ENCODE measurements at regions not wholly inside any gene's neighbourhood (a gene's known extent, or its start where the extent isn't known, plus 50 kb on each side); places are given as distances from the start of the nearest gene placed in this dataset.
"Not testable (repeated sequence)": the region's sequence is repeated elsewhere in the genome, so short reads cannot be mapped to it uniquely, and the experiment has no call there.

DNA sequence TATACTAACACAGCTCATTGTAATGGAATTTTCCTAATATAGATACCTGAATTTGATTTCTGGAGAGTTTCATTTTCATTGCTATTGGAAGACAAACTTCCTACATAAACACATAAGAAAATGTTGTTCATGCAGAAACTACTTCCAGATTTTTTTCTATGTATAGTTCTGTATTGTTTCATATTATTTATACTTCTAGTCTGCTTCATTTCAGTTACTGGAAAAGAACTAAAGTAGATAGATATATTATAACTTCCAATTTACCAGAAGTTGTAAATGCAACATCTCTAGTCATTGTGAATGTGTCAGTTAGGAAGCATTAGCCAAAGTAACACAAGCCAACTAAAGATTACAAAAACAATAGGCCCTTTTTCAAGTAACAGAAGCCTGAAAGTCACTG lies 147.3 kb upstream of the ZNF385D start:
- no peak for DNase-seq

DNA sequence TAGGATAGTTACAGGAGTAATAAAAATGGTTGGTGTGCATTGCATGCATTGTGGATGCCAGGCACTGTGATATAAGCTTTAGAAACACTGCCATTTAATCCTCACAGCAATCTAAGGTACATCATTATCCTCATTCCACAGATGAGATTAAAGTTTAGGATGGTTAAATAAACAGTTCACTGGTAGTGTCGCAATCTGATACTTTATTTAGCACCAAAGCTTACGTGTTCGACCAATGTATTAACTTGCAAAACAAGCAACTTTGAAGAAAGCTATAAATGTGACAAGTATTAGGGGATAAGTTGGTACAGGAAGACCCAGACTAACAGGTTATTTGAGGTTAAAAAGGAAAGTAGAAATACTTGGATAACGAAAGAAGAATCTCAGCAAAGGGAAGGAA lies 150.5 kb upstream of the ZNF385D start:
- no peak for DNase-seq

DNA sequence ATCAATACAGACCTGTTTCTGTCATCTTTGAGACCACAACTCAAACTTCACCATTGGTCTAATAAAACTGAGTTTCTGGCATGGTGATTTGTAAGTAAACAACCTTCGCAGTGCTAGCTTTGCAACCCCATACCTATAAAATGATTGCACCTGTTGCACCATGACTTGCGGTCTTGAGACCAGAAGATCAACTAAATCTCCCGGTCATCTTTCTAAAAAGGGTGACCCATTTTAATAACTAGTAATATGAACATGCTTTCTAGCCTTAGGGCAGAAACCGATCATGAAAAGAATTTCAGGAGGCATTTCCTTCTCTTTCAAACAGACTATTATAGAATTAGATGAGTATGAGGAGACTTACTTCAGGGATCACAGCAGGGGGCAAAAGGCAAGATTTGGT lies 151.9 kb upstream of the ZNF385D start:
- DNase-seq: no peak

DNA sequence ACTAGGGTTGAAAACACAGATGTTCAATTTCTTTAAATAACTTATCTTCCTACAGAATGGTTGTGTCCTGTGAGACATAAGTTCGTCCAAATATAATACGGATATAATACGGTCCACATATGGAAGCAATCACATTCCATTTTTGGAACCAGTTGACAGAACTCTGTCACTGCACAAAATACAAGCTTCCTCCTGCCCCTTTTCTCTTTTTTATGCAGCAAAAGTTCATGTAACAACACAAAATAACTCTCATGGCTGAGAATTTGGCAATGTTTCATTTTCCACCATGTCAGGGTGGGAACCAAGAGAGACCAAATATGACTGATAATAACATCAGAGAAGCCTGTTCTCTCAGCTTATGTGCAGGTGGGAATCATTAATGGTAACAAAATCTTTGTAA lies 158.1 kb upstream of the ZNF385D start:
- no peak for DNase-seq

DNA sequence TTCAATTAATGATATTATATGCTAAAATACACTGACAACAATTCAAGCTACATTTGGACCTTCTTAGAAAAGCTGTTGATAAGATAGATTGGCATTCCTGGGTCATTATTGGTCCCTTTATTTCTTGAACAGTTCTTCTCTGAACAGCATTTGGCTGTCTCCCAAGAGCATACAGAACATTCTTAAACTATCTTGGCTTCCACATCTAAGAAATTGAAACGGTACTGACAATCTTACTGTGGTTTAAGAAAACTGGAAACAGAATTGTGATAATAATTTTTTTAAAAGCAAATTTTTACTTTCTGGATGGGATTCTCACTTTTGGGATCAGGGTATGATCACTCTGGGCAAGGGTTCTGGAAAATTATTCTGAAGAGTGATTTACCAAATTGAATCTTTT lies 161.7 kb upstream of the ZNF385D start:
- no peak for DNase-seq

DNA sequence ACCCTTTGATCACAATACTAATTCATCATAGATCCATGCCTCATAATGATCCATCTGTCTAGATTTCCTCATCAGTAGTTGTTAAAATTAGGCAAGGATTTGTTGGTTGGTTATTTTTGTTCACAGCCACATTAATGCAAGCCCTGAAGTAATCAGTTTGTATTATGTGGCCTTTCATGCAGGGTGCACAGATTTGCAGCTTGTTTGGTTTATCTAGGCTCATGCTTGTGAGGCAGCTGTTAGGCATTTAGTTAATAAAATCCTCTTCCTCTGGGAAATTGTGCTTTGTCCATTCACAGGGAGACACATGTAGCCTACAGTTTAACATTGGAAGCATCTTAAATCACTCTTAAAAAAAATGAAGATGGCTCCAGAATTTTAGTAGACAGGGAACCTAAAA lies 162.8 kb upstream of the ZNF385D start:
- DNase-seq: peak; percentile 91 to 92

DNA sequence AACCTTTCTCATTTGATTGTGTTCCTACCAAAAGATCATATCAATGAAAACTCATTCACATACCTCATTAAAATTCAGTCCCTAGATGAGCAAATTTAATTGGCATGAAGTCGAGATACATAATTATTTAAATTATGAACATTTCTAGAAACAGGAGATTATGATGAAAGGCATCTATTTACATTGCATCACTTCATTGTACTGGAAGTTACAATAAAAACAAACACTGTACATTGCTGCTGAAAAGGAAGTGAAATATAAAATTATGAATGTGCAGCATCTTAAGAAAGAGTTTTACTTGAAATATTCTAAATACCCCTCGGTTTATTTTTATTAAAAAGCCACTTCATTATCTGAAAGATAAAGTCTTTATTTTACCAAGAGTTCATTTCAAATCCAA lies 163.4 kb upstream of the ZNF385D start:
- DNase-seq: no peak

DNA sequence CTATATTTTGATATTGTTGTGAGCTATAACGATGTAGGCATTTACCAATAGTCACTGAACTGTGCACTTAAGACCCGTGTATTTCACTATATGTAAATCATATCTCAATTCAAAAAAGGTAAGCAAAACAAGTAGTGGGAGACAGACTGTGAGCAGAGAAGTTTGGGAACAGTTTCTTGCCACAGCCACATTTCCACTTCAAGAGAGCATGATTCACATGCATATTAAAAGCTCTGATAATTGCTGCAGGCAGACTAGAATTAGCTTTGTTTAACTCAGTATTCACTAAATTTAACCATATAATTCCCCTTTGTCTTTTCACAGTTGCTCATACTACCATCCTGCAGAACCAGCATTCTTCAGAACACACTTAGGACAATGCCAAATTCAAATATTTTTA lies 168.4 kb upstream of the ZNF385D start:
- DNase-seq: no peak

DNA sequence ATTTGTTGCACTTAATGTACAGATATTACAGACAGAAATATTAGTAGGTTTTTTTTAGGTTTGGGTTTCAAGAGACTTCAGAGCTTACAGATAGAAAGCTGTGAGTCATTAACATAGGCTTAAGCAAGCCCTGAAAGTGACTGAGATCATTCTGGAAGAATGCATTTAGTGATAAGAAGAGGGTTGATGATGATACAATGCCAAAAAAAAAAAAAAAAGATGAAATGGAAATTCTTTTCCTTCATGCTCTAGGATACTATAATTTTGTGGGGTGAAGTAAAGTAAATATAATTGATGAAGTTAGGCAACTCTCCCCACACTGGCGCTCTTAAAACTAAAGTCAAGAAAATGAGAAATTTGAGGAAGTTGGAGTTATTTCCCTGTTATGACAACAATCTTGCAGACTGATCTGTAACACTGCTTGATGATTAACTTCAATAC lies 169.4 kb upstream of the ZNF385D start:
- DNase-seq: no peak

DNA sequence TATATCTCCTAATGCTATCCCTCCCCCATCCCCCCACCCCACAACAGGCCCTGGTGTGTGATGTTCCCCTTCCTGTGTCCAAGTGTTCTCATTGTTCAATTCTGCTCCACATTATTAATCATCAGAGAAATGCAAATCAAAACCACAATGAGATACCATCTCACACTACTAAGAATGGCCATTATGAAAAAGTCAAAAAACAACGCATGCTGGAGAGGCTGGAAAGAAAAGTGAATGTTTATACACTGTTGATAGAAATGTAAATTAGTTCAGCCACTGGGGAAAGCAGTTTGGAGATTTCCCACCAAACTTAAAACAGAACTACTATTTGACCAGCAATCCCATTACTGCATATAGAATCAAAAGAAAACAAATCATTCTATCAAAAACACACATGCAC lies 172.1 kb upstream of the ZNF385D start:
- not testable (repeated sequence) for DNase-seq

DNA sequence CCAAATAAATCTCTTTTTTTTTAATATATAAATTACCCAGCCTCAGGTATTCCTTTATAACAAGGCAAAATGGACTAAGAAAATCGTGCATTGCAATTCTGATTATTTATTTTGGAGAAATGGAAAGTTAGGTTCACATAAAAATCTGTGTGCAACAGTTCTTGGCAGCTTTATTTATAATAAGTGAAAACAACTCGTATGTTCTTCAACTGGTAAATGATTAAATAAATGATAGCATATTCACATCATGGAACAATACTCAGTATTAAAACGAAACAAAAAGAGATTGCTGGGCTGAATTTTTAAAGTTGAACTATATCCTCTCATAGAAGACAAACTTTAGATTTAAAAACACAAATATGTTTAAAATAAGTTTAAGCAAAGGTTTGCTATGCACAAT lies 176.3 kb upstream of the ZNF385D start:
- no peak for DNase-seq

DNA sequence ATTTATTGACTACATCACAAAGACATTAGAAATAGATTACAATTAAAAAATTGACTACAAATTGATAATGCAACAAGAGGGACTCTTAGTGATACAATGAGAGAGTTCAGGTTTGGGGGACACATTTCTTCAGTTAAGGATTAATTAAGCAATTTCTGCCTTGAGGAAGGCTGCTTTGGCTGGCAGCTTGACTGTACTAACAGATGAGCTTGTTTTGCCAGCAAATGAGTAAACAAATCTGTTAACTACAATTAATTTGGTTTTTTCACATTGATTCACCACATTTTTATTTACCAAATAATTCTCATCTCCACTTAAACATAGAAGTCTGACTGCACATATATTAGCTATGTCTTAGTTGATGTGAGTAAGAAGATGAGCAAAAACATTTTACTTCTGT lies 183.6 kb upstream of the ZNF385D start:
- DNase-seq: no peak

DNA sequence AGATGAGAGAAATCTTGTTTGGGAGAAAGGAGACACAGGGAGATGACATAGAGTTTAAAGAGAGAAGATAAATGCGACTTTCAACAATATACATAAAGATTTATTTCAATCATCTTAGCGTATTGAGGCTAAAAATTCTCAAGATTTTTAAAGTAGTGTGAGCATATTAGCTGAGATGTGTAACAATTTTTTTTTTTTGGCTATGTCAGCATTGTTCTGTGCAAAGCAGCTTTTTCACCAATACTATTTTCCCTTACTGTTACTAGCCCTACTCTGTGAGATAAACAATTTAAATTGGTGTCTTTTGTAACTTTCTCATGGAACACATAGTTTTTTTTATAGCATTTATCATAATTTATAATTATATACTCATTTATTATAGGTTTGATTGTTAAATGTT lies 185.2 kb upstream of the ZNF385D start:
- no peak for DNase-seq

DNA sequence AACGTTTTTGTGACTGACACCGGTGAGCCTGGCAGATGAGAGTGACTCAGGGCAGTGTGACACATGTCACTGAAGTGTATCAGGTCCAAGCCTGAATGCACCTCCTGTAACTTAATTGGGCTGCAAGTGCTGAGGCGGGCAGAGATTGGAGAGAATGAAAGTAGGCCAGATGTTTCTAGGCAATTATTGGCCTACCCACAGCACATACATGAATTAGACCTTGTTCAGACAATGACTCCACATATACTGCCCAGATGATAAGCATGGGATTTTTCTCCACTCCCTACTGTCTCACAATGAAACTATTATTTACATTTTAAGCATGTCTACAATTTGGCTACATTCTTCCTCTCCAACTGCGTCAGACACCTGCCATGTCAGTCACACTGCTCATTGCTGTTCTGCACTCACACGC lies 187.3 kb upstream of the ZNF385D start:
- peak in 1 of 2 experiments; percentile 17 for DNase-seq

DNA sequence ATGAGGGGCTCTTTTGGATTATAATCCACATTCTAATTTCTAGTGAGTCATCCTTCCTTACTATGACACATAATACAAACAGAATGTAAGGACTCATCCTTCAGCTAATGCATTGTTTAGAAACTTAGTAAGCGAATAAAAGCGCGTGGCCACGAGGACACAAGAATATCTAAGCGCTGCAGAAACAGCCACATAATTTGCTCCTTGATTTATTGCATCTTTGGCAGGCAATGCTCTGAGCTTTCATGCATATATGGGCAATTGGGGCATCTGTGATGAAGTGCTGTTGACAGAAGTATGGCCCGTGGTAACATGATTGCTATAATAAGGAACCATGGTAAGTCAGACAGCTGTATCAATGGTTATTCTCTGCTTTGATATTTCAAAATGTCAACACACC lies 191.3 kb upstream of the ZNF385D start:
- DNase-seq: no peak

DNA sequence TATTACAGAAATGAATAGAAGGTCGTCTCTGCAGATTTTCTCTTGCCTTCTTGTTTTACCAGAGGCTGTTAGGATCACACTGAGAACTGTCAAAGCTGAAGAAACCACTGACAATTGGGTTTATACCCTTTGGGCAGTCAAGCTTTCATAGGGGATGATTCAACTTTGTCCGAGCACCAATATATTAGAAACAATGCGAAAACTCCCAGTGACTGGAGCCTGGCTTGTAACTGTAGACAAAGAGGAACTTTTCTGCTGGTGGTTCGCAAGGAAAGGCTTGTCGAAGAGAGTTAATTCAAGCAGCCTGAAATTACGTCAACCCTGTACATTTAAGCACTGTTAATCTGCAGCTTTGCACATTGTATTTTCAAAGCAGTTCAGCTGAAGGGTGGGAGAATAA lies 193.2 kb upstream of the ZNF385D start:
- DNase-seq: no peak

DNA sequence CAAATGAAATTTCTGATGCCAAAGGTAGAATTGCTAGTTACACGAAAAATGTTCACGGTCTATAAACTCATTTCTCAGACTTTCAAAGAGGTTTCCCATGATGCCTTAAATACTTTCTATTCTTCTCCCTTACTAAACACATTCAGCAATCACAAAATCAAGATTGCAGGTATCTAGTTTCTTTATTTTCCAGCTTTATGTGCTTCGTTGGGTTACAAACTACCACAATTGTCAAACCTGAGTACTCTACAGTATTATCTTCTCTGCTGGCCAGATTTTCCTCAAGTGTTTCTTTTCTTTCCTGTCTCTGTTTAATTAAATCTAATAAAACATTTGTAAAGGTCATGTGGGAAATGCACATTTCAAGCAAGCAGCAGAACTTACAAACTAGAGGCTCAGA lies 201.8 kb upstream of the ZNF385D start:
- DNase-seq: no peak

DNA sequence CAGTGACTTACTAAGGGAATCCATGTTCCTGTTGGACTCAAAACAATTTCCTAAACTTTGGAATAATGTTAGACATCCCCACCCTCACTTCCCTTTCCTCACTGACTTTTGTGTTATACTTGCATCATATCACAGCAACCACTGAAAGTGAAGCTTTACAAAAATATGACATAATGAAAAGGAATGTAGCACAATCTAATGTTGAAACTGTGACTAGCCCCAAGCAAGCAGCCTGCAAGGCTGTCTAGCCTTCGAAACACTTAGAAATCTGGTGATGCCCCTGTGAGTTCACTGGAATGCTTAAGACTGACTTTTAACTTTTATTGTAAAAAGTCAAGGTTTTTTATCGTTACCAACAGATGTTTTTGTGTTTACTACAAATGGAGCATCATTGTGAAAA lies 203.7 kb upstream of the ZNF385D start:
- no peak for DNase-seq

DNA sequence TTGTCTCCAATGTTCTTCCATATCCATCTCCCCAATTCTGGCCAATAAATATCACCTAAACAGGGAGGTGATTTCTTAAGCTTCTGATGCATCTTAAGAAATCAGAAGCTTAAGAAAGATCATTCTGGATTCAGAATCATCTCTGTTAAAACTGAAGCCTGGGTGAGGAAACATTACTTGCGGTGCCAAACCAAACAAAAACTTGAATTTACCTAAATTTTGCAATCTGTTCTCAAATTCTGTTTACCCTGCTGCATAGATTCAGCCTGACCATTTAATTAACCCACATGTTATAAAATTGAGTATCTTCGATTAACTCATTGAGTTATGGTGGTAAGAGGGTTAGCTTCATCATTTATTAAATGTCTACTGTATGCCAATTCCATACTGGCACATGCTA lies 204.4 kb upstream of the ZNF385D start:
- no peak for DNase-seq

DNA sequence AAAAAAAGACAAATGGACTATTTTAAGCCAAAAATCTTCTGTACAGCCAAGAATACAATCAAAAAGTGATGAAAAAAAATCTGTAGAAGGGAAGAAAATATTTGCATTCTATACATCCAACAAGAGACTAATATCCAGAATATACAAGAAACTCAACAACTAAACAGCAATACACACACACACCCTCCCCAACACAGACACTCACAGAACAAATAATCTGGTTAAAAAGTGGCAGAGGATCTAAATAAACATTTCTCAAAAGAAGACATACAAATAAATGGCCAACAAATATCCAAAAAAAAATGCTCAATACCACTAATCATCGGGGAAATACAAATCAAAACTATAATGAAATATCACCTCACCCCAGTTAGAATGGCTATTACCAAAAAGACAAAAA lies 209.0 kb upstream of the ZNF385D start:
- DNase-seq: no peak

DNA sequence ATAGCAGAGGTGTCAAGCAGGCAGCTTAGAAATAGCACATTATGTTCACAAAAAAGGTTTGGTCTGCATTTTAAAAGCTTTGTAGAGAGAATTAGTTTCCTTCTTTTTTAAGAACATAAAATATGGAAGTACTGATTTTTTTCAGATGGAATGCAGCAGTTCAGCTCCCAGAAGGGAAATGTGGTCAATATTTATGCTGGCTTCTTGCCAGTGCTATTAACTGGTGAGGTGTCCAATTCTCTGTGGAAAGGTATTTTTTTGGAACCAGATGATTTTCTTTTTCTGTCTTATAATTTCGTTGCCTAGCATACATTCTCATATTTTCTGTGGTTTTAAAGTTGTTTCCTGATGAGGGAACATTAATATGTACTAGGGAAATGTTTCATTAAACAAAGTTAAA lies 211.4 kb upstream of the ZNF385D start:
- DNase-seq: no peak

DNA sequence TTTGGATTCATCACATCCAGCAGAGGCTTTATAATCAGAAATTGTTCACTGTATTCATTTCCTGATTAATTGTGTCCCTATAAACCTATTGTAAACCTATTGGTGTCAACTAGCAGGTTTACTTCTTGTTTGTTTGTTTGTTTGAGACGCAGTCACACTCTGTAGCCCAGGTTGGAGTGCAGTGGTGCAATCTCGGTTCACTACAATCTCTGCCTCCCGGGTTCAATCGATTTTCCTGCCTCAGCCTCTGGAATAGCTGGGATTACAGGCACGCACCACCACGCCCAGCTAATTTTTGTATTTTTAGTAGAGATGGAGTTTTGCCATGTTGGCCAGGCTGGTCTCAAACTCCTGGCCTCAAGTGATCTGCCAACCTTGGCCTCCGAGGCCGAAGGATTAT lies 215.4 kb upstream of the ZNF385D start:
- not testable (repeated sequence) for DNase-seq

DNA sequence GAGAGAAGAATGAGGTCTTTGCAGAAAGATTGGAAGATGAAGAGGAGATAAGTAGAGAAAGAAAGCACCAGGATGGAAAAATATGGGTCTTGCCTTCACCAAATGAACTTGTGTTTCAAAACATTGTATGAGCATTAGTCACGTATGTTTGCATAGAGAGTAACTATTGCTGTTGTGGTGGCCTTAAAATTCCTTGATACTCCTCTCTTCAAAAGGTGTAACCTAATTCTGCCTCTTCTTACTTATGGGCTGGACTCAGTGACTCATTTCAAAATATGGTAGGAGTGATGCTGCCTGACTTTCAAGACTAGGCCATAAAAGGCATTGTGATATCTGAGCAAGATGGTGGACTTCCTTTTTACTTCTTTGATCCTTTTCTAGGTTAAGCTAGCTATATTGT lies 228.7 kb upstream of the ZNF385D start:
- no peak for DNase-seq

DNA sequence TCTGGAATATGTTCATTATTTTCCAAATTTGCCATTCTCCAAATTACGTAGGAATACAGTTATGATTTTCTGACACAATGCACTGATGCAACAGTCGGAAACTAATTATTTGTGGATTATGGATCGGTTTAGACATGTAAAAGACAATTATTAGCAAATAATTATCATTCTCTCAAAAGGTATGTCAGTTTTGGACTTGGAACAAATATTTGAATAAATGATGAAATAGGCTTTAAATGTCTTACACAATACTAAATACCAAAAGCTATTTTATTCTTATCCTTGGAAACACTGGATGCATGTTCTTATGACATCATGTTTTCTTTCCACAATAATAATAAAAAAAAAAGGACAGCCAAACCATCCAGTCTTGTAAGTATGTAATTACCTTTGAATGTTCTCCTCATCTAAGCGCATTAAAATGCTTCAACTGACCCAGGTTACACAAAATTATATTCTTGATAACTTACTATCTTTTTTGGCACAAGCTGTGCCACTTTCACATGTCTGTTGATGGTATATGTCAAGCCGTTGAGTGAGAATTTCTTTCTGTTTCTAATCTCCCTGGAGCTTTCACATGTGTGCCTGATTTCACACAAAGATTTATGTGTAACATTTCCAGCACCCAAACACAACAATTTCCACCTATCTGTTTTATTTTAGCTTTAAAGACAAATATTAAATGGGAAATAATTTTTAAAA lies 238.5 kb upstream of the ZNF385D start:
- no peak for DNase-seq

DNA sequence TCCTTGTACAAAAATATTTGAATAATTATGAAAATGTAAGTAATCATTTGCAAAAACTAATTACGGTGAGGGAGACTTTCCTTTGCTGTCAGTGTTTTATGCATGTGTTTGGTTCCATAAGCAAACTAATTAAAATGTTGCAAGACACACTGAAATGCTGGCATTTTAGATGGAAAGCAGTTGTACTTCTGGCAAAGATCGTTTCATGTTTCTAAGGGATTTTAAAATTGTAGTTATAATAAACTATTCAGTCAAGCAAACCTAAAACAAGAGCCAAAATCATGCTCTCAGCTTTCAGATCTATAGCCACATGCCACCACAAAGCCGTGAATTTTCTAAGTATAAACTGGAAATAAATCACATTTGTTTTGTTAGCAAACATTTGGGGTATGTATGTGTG lies 240.1 kb upstream of the ZNF385D start:
- no peak for DNase-seq

Data from NCI-H524 (cell line).